Globus pallidus (tissue), 1 donor: ENCODE measurements at regions not wholly inside any gene's neighbourhood (a gene's known extent, or its start where the extent isn't known, plus 50 kb on each side); places are given as distances from the start of the nearest gene placed in this dataset.
"Not testable (repeated sequence)": the region's sequence is repeated elsewhere in the genome, so short reads cannot be mapped to it uniquely, and the experiment has no call there.

Experiments used
- DNase-seq: peaks from one replicate; pipeline ENCODE4 v3.0.0-alpha.2; 2015; ENCODE audit warnings: low spot score

DNA sequence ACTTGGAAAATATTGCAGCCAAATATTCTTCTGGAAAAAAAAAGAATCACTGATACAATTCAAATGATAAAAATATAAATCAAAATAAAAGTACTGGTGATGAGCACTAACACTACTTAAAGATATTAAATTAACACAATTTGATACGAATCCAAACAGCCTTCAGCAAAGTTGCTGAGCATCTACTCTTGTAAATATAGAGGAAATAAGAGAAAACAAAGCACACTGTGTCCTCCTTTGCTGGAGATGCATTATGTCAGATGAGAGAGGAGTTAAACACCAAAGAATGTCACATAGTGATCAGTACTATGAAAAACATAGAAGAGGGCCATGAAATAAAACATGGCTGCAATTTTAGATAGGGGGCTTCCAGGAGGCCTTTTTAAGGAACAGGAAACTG, 177.4 kb upstream of the RNPC3 start:
- no peak for DNase-seq

- DNase-seq: no peak
These were observed 180.6 kb upstream of the RNPC3 start for GRCh38 chr1:103344930-103345329.

- no peak for DNase-seq
These were observed 184.1 kb upstream of the RNPC3 start for GRCh38 chr1:103341377-103341880.

DNA sequence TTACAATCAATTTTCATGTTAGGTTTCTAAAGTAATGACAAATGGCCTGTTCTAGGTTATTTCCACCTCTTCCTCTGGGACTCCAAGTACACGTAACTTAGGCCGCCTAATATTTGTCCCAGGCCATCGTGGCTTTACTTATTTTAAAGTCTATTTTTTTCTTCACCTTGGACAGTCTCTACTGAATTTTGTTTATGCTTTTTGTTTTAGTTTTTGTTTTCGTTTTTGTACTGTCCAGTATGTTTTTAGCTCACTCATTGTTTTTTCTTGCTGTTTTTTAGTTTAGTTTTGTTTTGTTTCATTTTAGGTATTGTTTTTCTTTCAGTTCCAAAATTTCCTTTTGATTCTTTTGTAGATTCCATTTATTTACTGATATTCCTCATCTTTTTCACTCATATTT, 187.7 kb upstream of the RNPC3 start:
- DNase-seq: no peak

DNA sequence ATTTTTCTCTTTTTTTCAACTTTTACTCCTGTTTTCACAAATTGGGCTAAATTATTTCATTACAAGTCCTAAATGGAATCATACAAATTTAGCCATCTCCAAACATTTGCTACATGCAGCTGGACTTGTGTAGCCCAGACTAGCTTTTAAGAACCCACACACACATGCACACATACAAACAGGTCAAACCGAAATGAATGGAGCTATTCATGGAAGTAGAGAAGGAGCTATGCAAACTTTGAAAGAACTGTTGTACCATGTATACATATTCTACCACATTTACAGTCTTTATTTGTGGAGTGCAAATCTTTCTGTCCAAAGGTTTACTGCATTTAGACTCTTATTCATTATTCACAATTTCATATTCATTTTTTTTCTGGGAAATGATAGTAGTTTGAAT, 189.1 kb upstream of the RNPC3 start:
- DNase-seq: peak; percentile 16

- peak; percentile 7 for DNase-seq
These were observed 192.4 kb upstream of the RNPC3 start for GRCh38 chr1:103333141-103333540.

- no peak for DNase-seq
These were observed 198.3 kb upstream of the RNPC3 start for GRCh38 chr1:103327054-103327719.

GRCh38 chr1:103326595-103326994, 198.9 kb upstream of the RNPC3 start:
- no peak for DNase-seq

DNA sequence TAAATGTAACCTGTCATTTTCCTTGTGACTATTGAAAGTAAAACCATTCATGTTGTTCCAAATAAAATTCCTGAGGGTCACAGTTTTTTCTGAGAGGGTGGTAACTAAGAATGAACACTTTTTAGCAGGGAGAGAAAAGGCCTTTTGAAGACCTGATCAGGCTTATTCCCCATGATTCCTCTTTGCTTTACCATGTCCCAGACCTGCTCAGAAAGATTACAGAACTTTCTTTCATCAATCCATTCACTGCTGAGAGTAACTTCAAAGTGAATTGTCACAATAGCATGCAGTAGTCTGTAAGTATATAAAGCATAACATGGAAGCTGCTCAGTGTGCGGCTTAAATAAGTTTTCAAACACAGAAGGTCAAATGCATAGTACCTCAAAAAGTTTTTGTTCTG, 201.5 kb upstream of the COL11A1 start:
- DNase-seq: no peak

DNA sequence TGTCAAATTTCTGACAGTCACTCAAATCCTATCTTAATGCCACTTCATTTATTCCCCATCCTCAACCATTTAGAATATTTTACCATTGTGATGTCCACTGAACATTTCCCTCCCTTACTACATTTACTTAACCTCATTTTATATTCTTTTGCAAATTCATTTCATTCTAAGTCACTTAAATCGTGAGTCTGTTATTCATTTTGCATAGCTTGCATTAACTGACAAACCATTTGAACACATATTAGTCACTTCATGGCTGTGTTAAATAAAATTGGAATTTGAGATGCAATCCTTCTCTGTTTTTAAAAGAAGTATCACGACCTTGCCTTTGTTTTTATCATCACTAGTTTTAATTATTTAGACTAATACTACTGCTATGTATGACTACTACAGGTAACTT, 199.4 kb upstream of the COL11A1 start:
- no peak for DNase-seq

GRCh38 chr1:103283841-103284669, 175.7 kb upstream of the COL11A1 start:
- DNase-seq: no peak

DNA sequence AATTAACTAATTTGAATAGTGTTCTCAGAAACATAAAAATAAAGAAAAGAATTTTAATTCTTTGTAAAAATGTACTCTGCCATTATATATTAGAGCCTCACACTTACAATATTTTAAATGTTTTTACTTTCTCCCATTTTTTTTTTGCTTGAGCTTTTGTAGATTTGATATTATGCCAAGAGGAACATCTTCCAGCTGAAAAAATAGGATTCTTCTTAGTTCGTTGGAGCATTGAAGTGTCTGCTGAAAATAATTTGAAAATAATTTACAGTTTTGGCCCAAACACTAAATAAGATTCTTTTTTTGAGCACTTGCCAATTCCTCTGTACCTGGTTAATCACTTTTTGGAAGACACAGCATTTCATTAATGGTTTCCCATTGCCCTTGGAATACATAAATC, 175.0 kb upstream of the COL11A1 start:
- DNase-seq: no peak

- no peak for DNase-seq
These were observed 167.4 kb upstream of the COL11A1 start for GRCh38 chr1:103275725-103276124.

DNA sequence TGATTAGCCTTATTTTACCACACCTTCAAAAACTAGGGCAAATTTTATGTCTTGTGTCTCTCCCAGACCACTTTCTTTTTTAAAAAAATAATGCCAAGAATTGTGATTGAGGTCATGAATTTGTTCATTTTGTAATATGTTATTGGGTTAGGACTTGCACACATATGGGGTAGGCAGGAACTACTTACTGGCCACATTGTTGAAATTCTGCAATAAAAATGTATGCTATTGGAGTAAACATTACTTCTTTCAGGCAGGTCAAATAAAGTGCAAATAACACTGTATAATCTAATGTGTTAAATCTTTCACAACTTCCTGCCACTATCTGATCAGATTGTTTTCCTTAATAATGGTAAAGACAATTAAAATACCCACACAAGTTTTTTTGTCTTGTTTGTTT, 166.6 kb upstream of the COL11A1 start:
- DNase-seq: no peak

- no peak for DNase-seq
These were observed 164.8 kb upstream of the COL11A1 start for GRCh38 chr1:103273106-103273505.

- not testable (repeated sequence) for DNase-seq
These were observed 163.1 kb upstream of the COL11A1 start for GRCh38 chr1:103271471-103271870.

GRCh38 chr1:103267893-103268292, 159.6 kb upstream of the COL11A1 start:
- no peak for DNase-seq

DNA sequence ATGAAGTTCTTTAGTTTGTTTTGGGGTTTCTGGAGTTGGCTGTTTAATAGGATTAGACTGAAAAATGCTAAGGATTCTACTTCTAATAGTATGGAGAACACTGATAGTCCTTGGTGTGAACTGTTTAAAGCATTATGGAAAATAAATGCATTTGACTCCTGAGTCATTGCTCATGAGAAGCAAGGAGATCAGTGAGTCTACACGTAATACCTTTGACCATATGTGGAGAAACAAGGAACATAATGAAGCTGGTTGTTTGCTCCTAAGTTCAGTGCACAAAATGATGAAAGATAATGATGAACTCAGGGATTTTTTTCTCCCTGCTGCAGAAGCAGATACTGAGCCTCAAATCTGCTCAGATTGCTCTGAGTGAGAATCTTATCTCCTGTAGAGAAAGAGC, 158.9 kb upstream of the COL11A1 start:
- no peak for DNase-seq

GRCh38 chr1:103266036-103266435, 157.7 kb upstream of the COL11A1 start:
- DNase-seq: no peak

DNA sequence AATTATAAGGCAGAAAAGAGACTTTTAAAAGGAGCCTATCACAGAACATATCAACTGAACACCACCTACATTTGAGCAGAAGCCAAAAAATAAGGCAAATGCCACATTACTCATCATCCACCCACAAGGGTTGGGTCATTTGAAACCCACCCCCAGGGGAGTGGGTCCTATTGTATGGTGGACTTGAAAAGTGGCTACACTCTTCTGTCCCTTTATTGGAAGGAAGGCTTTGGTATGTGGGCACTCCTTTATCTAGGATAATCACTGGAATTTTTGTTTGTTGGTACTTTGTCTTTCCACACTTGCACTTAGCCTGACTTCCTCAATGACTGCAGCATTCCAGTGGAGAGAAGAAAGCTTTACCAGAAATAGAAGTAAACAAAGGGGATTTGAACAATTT, 157.2 kb upstream of the COL11A1 start:
- no peak for DNase-seq

- no peak for DNase-seq
These were observed 151.7 kb upstream of the COL11A1 start for GRCh38 chr1:103259982-103260381.

GRCh38 chr1:103256490-103256889, 148.2 kb upstream of the COL11A1 start:
- no peak for DNase-seq

DNA sequence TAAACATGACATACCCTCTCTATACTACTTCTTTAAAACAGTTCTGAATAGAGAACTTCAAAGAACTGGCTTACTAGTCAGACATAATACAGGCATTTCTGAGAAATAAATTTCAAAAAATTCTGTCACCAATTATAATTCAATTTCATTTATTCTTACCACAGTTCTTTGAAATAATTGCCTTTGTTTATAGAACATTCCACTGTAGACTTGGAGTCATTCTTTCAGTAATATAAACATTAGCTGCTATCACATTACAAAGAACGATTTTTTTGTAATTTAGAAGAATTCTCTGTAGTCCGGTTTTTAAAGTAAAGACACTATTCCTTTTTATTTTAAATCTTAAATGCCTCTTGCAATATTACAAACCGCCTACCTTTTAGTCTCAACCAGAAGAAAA, 146.4 kb upstream of the COL11A1 start:
- no peak for DNase-seq
